GM12864 (cell line): ENCODE measurements at regions not wholly inside any gene's neighbourhood (a gene's known extent, or its start where the extent isn't known, plus 50 kb on each side); places are given as distances from the start of the nearest gene placed in this dataset.

Experiments used
- DNase-seq: peaks from one replicate; pipeline ENCODE4 v3.0.0-alpha.2; 2011; ENCODE audit warnings: low read depth
- H3K4me3 ChIP-seq: 2 replicates; pipeline ENCODE4 v1.5.1; 2011; ENCODE audit warnings: mild to moderate bottlenecking, low read depth, low read length, control low read depth
- TF ChIP-seq, protein P1 (sequence below): IDR thresholded peaks from 2 replicates; pipeline ENCODE4 v1.5.1; 2011; ENCODE audit warnings: low read depth, mild to moderate bottlenecking, moderate library complexity, low read length, control low read depth, inconsistent platforms; ENCODE audit errors: missing control alignments

DNA sequence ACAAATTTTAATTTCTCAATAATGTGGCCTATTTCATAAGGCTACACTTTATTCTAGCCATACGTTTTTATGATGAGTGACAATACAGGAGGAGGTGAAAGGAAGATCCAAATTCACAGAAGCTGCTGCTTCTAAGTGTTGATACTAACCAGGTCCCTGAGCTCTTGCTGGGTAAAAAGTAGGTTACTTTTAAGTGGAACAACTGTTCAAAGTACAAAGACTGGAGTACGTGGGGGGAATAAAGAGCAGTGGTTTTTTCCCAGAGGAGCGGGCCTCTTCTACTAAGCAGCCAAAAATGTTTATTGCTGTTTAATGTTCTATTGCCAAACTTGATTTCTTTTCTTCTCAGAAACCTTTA, 301.8 kb downstream of the AEBP2 start:
- TF ChIP-seq, protein P1, sequence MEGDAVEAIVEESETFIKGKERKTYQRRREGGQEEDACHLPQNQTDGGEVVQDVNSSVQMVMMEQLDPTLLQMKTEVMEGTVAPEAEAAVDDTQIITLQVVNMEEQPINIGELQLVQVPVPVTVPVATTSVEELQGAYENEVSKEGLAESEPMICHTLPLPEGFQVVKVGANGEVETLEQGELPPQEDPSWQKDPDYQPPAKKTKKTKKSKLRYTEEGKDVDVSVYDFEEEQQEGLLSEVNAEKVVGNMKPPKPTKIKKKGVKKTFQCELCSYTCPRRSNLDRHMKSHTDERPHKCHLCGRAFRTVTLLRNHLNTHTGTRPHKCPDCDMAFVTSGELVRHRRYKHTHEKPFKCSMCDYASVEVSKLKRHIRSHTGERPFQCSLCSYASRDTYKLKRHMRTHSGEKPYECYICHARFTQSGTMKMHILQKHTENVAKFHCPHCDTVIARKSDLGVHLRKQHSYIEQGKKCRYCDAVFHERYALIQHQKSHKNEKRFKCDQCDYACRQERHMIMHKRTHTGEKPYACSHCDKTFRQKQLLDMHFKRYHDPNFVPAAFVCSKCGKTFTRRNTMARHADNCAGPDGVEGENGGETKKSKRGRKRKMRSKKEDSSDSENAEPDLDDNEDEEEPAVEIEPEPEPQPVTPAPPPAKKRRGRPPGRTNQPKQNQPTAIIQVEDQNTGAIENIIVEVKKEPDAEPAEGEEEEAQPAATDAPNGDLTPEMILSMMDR = no peak
- no peak for DNase-seq
- no peak overlapping the region for H3K4me3 ChIP-seq

DNA sequence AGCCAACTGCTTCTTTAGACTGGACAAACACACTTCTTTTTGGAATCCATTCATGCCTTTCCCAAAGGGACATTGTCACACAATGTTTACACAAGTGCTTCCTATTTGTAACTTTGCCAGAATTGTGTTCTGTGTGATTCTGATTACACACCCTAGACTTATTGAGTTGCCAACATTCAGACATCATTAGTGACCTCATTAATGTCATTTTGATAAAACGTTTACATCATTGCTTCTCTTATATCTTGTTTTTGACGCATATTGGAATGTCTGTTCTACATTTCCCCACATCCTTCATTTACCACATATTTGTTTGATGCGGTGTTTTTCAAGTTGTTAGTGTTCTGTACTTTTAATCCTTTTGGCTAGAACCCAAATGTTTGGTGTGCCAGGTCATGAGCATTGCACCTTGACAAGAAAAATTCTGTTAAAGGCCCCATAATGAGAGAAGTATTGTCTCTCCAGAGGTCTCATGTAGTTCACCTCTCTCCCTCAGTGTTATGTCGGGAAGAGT, 305.5 kb downstream of the AEBP2 start:
- TF ChIP-seq, protein P1 = no peak
- no peak for DNase-seq
- H3K4me3 ChIP-seq = no peak overlapping the region

DNA sequence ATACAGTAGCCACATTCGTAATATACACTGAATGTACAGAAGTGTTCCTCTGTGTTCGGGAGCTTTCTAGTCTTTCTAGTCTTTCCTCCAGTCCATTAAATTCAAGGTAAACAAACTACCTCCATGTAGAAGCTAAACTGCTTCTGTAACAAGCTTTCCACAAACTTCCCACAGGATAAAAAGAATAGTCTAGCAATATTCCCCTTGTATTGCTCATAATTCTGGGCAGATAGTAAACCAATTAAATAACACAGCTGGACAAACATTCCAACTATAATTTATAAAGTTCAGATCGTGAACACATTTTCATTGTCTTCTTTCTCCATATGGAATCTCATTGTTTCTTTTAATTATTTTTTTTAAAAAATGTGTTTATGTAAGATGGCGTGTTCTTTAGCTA, 307.2 kb downstream of the AEBP2 start:
- H3K4me3 ChIP-seq = no peak overlapping the region
- TF ChIP-seq, protein P1 = no peak
- DNase-seq = no peak

DNA sequence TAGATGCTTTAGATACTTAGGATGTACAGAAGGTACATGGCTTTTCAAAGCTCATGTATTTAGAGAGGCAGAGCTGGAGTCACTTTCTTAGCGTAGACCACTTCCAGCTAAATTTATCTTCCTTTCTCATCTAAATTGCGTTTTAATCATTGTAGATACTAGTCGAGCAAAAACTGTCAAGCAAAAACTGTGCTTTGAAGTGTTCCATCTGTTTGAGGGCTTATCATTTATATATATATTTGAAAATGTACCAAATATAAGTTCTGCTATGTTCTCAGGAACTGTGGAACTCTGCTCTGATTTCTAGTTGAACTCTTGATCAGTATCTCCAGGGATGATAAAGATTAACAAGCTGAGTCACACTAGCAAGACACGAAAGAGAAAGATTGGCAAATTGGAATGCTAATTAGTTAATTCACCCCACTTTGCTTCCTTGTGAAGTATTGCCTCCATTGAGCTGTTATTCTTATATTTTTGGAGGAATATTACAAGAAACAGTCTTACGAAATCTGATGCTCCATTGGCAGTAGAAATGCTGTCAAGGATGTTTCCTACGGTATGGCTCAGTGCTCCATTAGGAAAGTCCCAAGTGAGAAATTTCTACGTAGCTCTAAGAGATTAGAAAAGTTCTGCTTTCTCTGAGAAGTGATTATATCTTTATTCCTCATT, 310.7 kb downstream of the AEBP2 start:
- TF ChIP-seq, protein P1 = no peak
- H3K4me3 ChIP-seq = no peak overlapping the region
- DNase-seq = no peak

DNA sequence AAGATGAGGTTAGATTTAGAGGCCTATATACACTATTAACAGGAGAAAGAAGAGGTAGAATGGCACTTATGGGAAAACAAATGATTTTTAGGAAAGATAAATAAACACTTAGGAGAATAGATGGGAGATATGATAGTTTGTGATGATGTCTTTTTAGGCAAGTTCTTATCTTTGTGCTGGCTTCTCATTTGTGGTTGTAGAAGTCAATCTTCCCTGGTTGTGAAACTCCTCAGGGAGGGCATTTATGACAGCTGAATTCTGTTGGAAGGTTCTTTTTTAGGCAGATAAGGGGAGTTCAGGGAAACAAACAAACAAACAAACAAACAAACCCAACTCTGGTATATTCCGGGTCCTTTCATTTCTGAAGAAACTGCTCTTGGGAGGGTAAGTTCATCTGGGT, 311.8 kb downstream of the AEBP2 start:
- DNase-seq = no peak
- TF ChIP-seq, protein P1 = no peak
- H3K4me3 ChIP-seq = no peak overlapping the region

DNA sequence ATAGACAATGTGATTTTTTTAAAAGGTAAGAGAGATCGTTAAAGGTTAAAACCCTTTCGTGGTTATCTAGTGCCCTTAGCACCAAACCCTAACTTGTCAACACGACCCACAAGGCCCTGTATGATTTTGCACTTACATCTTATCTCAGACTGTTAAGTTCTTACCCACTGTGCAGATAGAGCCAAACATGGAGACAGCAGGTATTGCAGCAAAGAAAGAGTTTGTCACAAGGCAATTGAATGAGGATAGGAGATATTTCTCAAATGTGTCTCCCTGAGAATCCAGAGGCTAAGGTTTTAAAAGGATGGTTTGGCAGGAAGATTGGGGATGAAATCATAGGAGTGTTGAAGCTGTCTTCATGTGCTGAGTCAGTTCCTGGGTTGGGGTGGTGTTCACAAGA, 313.4 kb downstream of the AEBP2 start:
- TF ChIP-seq, protein P1 = no peak
- H3K4me3 ChIP-seq = no peak overlapping the region
- no peak for DNase-seq

DNA sequence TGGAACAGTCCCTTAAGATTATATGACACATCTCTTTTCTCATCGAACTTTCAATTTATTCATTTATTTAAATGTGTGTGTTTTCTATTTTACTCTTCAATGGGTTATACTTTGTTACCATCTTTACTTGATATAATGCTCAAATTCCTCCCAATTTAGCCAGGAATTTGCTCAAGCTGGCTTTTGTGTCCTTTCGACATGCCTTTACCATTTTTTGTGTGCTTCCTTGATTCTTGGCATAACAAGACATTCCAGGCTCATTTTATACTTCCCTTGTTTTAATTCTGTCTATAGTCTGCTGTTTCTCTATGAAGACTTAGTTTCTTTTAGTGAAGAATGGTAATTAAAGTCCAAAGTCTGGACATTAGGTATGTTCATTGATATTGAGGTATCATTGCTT, 315.8 kb downstream of the AEBP2 start:
- H3K4me3 ChIP-seq = no peak overlapping the region
- DNase-seq = no peak
- TF ChIP-seq, protein P1 = no peak
